ENCODE measurements at regions not wholly inside any gene's neighbourhood (a gene's known extent, or its start where the extent isn't known, plus 50 kb on each side); places are given as distances from the start of the nearest gene placed in this dataset.

DNA sequence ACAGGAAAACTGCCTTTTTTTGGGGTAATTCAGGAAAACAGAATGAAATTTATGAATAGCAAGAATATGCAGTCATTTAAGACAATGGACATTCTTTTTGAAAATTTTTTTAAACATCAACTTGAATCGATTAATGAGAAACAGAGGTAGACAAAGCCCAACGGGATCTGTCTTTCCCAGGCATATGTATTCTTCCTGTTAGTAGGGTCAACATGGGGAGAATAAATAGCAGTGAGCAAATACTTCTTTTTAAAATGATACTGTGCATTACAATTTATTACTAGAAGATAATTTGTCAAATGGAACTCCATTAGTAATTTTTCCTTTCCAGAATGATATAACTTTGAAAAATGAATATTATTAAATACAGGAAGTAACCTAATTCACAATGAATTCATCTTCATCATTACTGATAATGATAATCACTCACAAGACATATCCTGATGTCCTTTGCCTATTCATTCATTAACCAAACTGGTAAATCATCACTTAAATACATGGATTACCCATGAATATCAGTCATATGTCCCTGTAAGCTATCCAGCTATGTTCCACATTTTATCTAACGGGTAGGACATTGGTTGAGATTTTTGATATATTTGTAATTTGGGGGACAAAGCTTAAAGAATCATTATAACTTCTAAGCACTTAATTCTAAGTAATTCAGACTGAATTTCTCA, 209.2 kb upstream of the CDIN1 start:
- DNase-seq: no peak

DNA sequence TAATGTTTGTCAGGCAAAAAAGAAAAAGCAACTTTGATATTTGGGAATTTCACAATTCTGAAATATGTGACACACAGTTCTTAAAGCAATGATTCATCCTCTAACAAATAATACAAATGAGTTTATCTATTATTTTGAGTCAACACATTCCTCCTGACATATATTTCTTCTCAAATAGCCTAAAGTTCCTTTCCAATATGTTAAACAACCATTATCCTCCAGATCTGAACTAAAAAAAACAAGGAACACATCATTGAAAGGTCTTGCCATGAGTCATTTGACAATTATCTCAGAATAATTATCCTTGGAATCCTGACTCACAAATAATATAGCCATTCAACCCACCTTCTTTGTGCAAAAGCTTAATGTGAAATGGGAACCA, 208.7 kb upstream of the CDIN1 start:
- no peak for DNase-seq

- DNase-seq: no peak
These were observed 207.9 kb upstream of the CDIN1 start for GRCh38 chr15:36371509-36371908.

GRCh38 chr15:36372968-36373367, 206.5 kb upstream of the CDIN1 start:
- no peak for DNase-seq

DNA sequence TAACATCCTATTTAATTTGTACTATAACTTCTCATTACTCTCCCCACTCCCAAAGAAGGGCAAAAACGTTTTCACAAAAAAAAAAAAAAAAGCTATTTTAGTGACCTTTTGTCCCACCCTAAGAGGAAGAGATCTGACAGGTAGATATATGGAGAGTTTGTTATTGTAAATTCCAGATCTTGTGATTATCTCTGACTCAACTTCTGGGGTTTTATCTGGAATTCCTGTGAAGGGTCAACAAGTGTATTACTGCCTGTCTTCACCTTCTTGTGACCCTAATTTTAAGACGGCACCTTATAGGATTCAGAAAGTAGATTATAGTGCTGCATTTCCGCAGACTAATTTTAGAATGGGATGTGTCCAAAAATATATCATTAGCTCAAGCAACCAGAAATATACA, 205.9 kb upstream of the CDIN1 start:
- no peak for DNase-seq

DNA sequence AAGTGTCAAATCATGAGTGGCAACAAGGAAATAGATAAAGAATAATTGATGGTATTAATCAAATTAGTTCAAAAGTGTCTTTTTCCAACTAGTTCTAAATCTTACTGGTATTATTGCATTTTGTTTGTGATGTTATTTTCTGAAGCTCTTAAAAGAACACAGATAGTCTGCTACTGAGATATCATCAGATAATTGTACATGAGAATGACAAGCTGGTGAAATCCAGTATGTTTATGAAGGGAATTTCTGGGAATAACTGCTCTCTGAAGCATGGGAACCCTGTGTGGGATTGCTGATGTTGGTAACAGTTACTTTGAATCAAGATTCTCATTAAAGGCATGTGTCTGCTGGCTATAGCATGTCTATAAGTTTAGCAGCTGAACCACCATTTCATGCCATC, 190.3 kb upstream of the CDIN1 start:
- no peak for DNase-seq

- no peak for DNase-seq
These were observed 188.9 kb upstream of the CDIN1 start for GRCh38 chr15:36390491-36390890.

DNA sequence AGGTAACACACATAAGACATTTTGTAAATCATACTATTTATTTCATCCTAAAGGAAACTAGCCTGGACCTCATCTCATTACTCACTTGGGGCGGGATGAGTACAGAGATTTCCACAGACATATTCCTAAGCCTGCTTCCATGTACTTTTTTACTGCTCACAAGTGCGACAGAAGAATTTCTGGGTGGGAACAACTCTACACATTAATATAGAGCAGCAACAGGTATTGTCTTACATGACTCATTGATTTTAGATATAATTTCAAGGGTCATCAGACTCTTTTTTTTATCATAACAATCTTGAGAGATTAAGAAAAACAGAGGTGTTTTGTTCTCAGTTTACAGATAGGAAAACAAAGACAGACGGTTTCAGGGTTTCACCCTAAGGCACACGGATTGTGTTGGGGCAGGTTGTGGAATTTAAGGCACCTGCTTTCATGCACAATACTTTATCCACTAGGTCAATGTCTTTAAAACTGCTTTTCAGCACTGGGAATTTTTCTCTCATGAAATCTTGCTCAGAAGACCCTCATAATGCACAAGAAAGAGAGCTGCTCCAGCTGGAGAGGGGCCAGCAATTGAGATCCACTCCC, 186.7 kb upstream of the CDIN1 start:
- DNase-seq: no peak

DNA sequence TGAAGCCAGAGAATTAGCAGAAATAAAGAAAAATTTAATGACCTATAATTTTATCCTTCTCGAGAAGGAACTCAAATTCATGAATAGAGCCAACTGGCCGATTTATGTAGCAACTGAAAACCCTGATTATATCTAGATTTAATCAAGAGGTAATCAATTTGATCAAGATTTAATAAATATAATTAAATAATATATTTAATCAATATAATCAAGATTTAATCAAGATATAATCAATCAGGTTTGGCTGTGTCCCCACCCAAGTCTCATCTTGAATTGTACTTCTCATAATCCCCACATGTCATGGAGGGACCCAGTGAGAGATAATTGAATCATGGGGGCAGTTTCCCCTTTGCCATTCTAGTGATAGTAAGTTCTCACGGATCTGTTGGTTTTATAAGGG, 181.2 kb upstream of the CDIN1 start:
- DNase-seq: no peak

- DNase-seq: no peak
These were observed 180.2 kb upstream of the CDIN1 start for GRCh38 chr15:36399276-36399675.

DNA sequence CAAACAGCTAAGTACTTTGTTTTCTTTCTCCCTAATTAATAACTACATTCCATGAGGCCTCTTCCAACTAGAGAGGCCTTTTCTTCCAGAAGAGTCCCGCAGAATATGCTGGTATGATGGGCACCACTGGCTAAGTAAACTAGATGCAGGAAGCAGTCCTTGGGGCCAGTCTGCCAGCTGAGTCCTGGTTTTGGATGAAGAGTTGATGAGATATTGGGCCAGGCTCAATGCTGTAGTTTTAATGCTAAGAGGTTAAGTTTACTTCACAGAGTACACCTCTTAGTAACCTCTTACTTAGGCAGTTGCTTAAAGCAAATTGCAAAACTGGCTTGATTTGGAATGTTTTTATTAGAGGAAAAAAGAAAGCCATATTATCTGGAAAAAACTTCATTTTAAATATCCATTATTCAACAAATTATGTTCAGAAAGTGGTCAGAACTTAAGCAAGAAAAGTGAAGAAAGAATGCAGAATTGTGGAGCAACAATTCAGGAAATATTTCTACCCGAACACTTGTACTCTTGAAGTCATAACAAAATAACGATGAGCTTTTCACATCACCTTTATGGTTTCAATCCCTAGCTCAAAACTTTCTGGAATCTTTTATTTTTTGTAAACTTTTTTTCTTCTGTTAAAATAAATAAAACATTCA, 178.4 kb upstream of the CDIN1 start:
- DNase-seq: no peak

DNA sequence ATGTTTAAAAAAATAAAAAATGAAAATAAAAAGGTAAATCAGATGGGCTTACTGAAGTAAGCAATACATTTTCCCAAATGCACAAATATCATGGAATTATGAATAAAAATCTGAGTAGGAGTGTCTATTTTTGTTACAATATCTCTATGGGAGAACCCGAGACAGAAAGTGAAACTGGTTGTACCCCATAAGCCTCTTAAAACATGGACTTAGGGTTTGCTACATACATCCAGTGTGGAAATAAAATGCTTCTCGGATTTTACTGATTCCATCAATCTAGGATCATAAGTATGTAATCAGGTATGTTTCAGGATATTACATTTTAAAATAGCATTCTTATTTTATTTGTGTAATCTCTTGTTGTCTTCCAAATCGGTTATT, 177.8 kb upstream of the CDIN1 start:
- no peak for DNase-seq

DNA sequence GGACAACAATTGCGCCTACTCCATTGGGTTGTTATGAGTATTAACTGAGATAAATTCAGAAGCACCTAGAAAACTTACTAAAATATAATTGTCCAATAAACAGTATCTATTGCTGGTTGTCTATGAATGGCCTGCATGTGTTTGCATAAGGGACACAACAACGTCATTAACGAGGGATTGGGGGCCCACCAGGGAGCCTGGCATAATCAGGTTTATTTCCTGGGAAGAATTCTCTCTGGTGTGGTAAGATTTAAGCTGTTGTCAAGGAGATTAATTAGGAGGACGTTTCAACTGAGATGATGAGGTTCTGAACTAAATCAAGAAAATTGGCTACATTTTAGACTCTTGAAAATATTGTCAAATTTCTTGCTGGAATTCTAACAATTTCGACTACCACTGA, 176.1 kb upstream of the CDIN1 start:
- no peak for DNase-seq

DNA sequence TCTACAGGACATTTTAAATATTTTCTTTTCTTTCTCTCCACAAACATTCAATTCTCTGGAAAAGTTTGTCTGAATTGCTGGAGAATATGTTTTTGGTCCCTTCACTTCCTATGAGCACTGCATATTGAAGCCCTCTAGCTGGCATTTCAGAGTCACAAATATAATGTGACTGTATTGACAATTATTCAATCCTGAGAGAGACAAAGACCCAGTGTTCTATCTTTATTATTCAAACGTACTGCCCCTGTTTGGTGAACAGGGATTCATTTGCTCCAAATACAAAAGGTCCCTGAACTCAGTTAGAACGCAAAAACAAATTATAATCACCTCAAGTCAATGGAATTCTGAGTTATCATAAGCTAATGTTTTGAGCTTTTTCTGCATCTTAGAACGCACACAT, 173.1 kb upstream of the CDIN1 start:
- no peak for DNase-seq

GRCh38 chr15:36406911-36407310, 172.5 kb upstream of the CDIN1 start:
- DNase-seq: no peak

DNA sequence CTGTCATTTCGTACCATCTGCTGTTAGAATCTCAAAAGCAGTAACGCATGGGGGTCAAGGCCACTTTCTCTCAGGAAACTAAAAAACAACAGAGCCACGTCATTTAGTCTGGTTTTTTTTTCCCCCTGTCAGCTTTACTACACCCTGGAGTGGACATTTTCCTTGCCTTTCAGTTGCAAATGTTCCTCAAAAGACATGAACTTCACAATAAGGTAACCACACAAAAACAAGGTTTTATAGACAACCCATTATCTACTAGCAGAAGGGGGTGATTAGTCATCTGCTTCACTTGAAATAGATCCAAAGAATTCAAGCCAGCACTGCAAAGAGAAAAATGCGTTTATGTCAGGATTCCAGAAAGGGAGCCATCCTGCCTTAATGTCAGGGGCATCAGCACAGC, 171.8 kb upstream of the CDIN1 start:
- no peak for DNase-seq

- no peak for DNase-seq
These were observed 169.6 kb upstream of the CDIN1 start for GRCh38 chr15:36409819-36410218.

DNA sequence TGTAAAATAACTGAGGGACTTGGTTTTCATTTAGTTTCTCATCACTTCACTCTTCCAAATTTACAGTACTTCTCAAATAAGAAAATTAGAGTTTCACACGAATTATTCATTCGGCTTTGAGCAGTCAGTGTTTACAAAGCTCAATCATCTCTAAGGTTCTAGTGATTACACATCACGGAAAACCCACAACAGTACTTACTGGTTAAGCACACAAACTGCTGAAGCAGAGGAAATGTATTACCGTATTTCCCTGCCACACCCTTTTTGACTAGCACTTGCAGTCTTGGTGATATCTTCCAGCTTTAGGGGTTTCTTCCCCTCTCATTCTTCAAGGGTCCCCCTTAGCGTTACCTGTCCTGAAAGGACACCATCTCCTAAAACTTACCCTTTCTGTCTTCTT, 164.8 kb upstream of the CDIN1 start:
- DNase-seq: no peak

GRCh38 chr15:36415643-36416042, 163.8 kb upstream of the CDIN1 start:
- no peak for DNase-seq

DNA sequence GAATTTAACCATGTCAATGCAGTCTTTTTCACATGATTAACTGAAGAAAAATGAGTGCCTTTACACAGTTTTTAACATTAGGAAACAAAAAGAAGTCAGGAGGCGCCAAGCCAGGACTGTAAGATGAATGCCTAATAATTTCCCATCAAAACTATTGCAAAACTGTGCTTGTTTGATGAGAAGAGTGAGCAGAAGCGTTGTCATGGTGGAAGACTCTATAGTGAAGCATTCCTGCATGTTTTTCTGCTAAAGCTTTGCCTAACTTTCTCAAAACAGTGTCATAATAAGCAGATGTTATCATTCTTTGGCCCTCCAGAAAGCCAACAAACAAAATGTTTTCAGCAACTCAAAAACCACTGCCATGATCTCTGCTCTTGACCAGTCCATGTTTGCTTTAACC, 156.8 kb upstream of the CDIN1 start:
- DNase-seq: no peak

DNA sequence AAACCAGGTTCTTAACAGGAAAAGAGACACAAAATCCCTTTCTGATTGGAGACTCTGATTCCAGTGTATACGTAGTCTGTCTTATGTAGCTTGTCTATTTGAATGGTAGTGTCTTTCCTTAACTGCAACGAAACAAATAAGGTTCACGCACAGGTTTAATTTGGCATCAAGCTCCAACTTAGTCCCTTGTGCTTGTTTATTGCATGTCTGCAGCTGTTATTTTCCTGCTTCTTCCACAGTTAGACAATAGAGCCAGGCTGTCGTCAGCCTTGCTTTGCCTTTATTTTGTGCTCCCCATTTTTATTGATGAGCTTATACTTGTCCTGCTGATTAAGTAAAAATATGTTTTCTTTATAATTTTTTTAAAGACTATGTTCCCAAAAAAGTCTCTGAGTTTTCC, 152.7 kb upstream of the CDIN1 start:
- no peak for DNase-seq

- DNase-seq: no peak
These were observed 151.2 kb upstream of the CDIN1 start for GRCh38 chr15:36428102-36428845.

DNA sequence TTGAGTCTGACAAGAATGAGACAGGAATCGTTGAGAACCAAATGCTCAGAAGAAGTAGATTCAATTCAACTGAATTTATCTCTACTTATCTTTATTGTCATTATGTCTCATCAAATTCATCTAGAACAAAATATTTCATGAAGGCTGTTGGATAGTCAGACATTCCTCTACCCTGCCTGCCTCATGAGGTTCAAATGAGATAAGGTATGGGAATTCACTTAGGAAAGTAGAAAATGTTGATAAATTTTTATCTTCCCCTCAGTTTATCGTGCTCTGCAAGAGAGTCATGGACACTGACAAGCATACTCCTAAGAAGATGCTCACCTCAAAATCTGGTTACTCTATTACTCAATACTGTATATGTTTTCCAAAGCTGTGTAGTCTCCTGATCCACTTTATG, 149.7 kb upstream of the CDIN1 start:
- DNase-seq: no peak

DNA sequence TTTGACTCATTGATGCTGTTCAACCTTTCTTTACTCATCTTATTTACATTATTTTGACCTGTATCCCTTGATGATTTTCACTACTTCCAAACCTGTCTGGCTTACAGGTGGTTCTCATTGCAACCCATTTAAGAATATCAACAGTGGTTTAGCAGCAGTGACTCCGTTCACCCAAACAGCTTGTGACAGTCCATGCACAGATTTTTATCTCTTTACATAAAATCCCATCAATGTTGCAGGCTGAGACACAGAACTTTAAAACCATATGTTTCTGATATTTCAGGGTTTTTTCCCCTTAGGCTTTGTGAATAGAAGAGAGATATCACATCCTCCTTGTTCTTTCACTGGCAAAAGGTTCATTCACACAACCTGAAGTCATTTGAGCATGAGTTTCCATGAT, 149.1 kb upstream of the CDIN1 start:
- DNase-seq: no peak
